PC-9 (cell line): ENCODE measurements at regions not wholly inside any gene's neighbourhood (a gene's known extent, or its start where the extent isn't known, plus 50 kb on each side); places are given as distances from the start of the nearest gene placed in this dataset.

ENCODE experiments used
- BruUV-seq: library from RNA; stranded (reverse); fragments of 400-500 nt; replicated peaks from 2 replicates; lab custom pipeline; 2021; lab: Mats Ljungman, UMichigan
- CTCF ChIA-PET: fragments of 300-600 bp; sonication (Branson Sonifier 250); formaldehyde crosslinking; loops from one replicate; lab custom pipeline; 2022; ENCODE audit warnings: antibody characterized with exemption; lab: Charles Lee
- POLR2A ChIA-PET: fragments of 300-600 bp; sonication (Branson Sonifier 250); formaldehyde crosslinking; loops from one replicate; lab custom pipeline; 2022; ENCODE audit warnings: antibody characterized with exemption; ENCODE audit not compliant: unreplicated experiment; lab: Charles Lee
- DNase-seq, 2 experiments: peaks; one replicate each; pipeline versions ENCODE4 v3.0.0 to v3.0.0-alpha.2; 2015 to 2022; ENCODE audit warnings: mixed read lengths in 1 of 2
- H2AFZ ChIP-seq: fragments of 200-600 bp; sonication (generic); 2 replicates; pipeline ENCODE4 v1.8.1; 2017; ENCODE audit warnings: antibody characterized with exemption
- H3F3A ChIP-seq: fragments of 200-600 bp; sonication (generic); 2 replicates; pipeline ENCODE4 v1.8.1; 2017; ENCODE audit warnings: antibody characterized with exemption, mild to moderate bottlenecking, low read depth; ENCODE audit not compliant: insufficient read depth
- H3K27ac ChIP-seq: fragments of 200-600 bp; sonication (generic); 2 replicates; pipeline ENCODE4 v1.6.1; 2016; ENCODE audit warnings: mixed run types
- H3K27me3 ChIP-seq: fragments of 200-600 bp; sonication (generic); 2 replicates; pipeline ENCODE4 v1.6.1; 2016; ENCODE audit warnings: low read depth, mixed run types; ENCODE audit not compliant: insufficient read depth
- H3K36me3 ChIP-seq: fragments of 200-600 bp; sonication (generic); 2 replicates; pipeline ENCODE4 v1.6.1; 2016; ENCODE audit warnings: low read depth, mixed run types
- H3K4me1 ChIP-seq: fragments of 200-600 bp; sonication (generic); replicated peaks from 2 replicates; pipeline ENCODE4 v1.6.1; 2016; ENCODE audit warnings: mixed run types; ENCODE audit not compliant: insufficient read depth
- H3K4me2 ChIP-seq: fragments of 200-600 bp; sonication (generic); 2 replicates; pipeline ENCODE4 v1.6.1; 2017; ENCODE audit warnings: mixed run types
- H3K4me3 ChIP-seq: fragments of 200-600 bp; sonication (generic); 2 replicates; pipeline ENCODE4 v1.6.1; 2016; ENCODE audit warnings: mixed run types
- H3K79me2 ChIP-seq: fragments of 200-600 bp; sonication (generic); 2 replicates; pipeline ENCODE4 v1.6.1; 2017; ENCODE audit warnings: low read depth, mixed run types
- H3K9me2 ChIP-seq: fragments of 200-600 bp; sonication (generic); 2 replicates; pipeline ENCODE4 v1.8.1; 2017; ENCODE audit warnings: mild to moderate bottlenecking; ENCODE audit not compliant: insufficient read depth
- H3K9me3 ChIP-seq: fragments of 200-600 bp; sonication (generic); 2 replicates; pipeline ENCODE4 v1.8.1; 2016; ENCODE audit warnings: low read depth; ENCODE audit not compliant: insufficient read depth
- H4K20me1 ChIP-seq: fragments of 200-600 bp; sonication (generic); 2 replicates; pipeline ENCODE4 v1.8.1; 2017; ENCODE audit not compliant: insufficient read depth
- CTCF ChIP-seq: fragments of 200-600 bp; sonication (generic); conservative IDR thresholded peaks from 2 replicates; pipeline ENCODE4 v1.6.1; 2017; ENCODE audit warnings: mixed run types, antibody characterized with exemption, mild to moderate bottlenecking, moderate library complexity
- EZH2 ChIP-seq: fragments of 200-600 bp; sonication (generic); IDR thresholded peaks from 2 replicates; pipeline ENCODE4 v1.8.0; 2017; ENCODE audit warnings: antibody characterized with exemption, low read depth
- intact Hi-C: fragments of 100-400 bp; cut with micrococcal nuclease; formaldehyde crosslinking; loops from one replicate; pipeline ENCODE4 v1.10.0; 2022; ENCODE audit not compliant: unreplicated experiment

DNA sequence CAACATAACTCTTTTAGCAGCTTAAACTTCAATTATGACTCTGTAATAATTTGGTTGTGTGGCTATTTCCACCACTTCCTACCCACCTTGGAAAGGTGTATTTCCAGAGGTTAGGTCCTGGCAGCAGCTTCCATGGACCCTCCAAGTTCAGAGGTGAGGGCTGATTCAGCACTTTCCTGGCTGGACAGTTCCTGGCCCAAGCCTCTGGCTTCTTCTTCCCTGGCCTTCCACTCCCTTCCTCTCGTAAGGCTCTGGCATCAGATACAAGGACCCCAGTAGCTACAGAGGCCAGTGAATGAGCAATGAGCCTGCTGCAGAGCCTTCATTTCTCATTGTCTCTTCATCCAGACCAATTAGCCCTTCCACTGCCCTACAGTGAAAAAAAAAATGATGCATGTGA lies 98.1 kb upstream of the KIRREL3 start:
- no peak overlapping the region for H3K4me3 ChIP-seq
- no peak overlapping the region for H3K27ac ChIP-seq
- H3K9me2 ChIP-seq, result no peaks in the 10 kb centered on the region
- TF ChIP-seq CTCF (no peak), EZH2 (no peak)
- no peaks in the 10 kb centered on the region for H4K20me1 ChIP-seq
- no peaks in the 10 kb centered on the region for H3F3A ChIP-seq
- no peak for DNase-seq
- no TSS peak for BruUV-seq
- ChIA-PET CTCF (no interaction called here), POLR2A (no interaction called here)
- intact Hi-C loops, result no loop called here
- H3K36me3 ChIP-seq, result no peaks in the 10 kb centered on the region
- no peak overlapping the region for H3K4me2 ChIP-seq
- H3K79me2 ChIP-seq, result no peaks in the 10 kb centered on the region
- no peaks in the 10 kb centered on the region for H3K9me3 ChIP-seq
- no peaks in the 10 kb centered on the region for H3K4me1 ChIP-seq
- no peak overlapping the region for H2AFZ ChIP-seq
- H3K27me3 ChIP-seq, result no peaks in the 10 kb centered on the region

DNA sequence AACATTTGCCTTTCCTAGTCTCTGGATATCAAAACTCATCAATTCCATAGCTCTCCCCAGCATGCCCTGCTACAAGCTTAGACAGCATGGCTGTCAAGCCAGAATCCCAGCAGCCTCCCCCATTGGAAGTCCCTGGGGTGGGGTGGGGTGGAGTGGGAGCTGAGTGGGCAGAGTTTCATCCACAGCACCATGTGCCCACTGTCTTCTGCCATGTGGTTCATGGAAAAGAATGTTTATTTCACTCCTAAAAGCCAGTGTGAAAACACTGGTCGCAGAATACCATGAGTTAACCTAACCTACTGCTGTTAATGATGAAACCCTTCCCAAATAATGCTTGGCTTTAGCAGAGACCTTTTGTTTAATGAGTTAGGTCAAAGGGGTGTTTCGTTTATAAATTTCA lies 80.2 kb upstream of the KIRREL3 start:
- POLR2A ChIA-PET, result no interaction called here
- TF ChIP-seq CTCF (no peak), EZH2 (no peak)

GRCh38 chr11:127075758-127076157 lies 75.2 kb upstream of the KIRREL3 start:
- Histone ChIP-seq H3K9me2 (no peaks in the 10 kb centered on the region), H4K20me1 (peaks cover 5% of the 10 kb centered on the region; the same call in 1 of the 2 replicates), H2AFZ (no peak overlapping the region), H3K9me3 (no peaks in the 10 kb centered on the region), H3K27ac (no peak overlapping the region), H3K4me1 (no peaks in the 10 kb centered on the region), H3K4me2 (no peak overlapping the region), H3K4me3 (no peak overlapping the region), H3K79me2 (no peaks in the 10 kb centered on the region), H3K27me3 (peaks cover 39% of the 10 kb centered on the region), H3F3A (no peaks in the 10 kb centered on the region), H3K36me3 (no peaks in the 10 kb centered on the region)
- BruUV-seq, result no TSS peak
- no peak for DNase-seq
- no peak for TF ChIP-seq EZH2
- TF ChIP-seq CTCF, result no peak
- ChIA-PET CTCF (no interaction called here), POLR2A (no interaction called here)
- intact Hi-C loops, result loop anchor here (2.0 kb wide), 1 partner anchor 635 kb away; no protein-coding TSS in a partner anchor

More for the DNA sequence above, 80.2 kb upstream of the KIRREL3 start:
- CTCF ChIA-PET, result no interaction called here
- Histone ChIP-seq H4K20me1 (no peaks in the 10 kb centered on the region), H3K9me3 (no peaks in the 10 kb centered on the region), H2AFZ (no peak overlapping the region), H3K4me3 (no peak overlapping the region), H3K27ac (no peak overlapping the region), H3K4me2 (no peak overlapping the region), H3K27me3 (peaks cover 21% of the 10 kb centered on the region), H3K9me2 (no peaks in the 10 kb centered on the region), H3F3A (no peaks in the 10 kb centered on the region), H3K4me1 (no peaks in the 10 kb centered on the region), H3K79me2 (no peaks in the 10 kb centered on the region), H3K36me3 (no peaks in the 10 kb centered on the region)
- intact Hi-C loops, result no loop called here
- BruUV-seq, result no TSS peak
- DNase-seq, result no peak
